H1 (cell line): ENCODE measurements at regions not wholly inside any gene's neighbourhood (a gene's known extent, or its start where the extent isn't known, plus 50 kb on each side); places are given as distances from the start of the nearest gene placed in this dataset.

Experiments
- CTCF ChIA-PET: fragments of 300-600 bp; sonication (Branson Sonifier 250); formaldehyde crosslinking; loops from one replicate; lab custom pipeline; 2021; ENCODE audit not compliant: partially characterized antibody; lab: Charles Lee
- POLR2A ChIA-PET: fragments of 300-600 bp; sonication (Branson Sonifier 250); formaldehyde crosslinking; loops from one replicate; lab custom pipeline; 2021; ENCODE audit warnings: inconsistent platforms; ENCODE audit not compliant: partially characterized antibody; lab: Charles Lee
- DNase-seq, 2 experiments: peaks; one replicate each; pipeline versions ENCODE4 v3.0.0 to v3.0.0-alpha.2; 2010 to 2022; ENCODE audit warnings: low spot score in 2 of 2, low read depth in 1 of 2, mixed read lengths in 1 of 2
- FAIRE-seq: peaks from 2 replicates; lab custom pipeline; 2011; peaks lifted over from hg19 to GRCh38; lab: Jason Lieb, UNC
- H2AFZ ChIP-seq: 2 replicates; pipeline ENCODE4 v1.8.1; 2012; ENCODE audit warnings: low read length, inconsistent platforms
- H2AK5ac ChIP-seq: 2 replicates; pipeline ENCODE4 v1.6.1; 2013; ENCODE audit warnings: low read depth, low read length
- H2BK120ac ChIP-seq: replicated peaks from 2 replicates; pipeline ENCODE3; 2013; ENCODE audit warnings: low read depth, low read length, inconsistent platforms
- H2BK12ac ChIP-seq: 2 replicates; pipeline ENCODE4 v1.6.1; 2013; ENCODE audit warnings: low read depth, low read length
- H2BK15ac ChIP-seq: 2 replicates; pipeline ENCODE4 v1.6.1; 2013; ENCODE audit warnings: low read length
- H2BK20ac ChIP-seq: 2 replicates; pipeline ENCODE4 v1.6.1; 2013; ENCODE audit warnings: low read length
- H2BK5ac ChIP-seq: 2 replicates; pipeline ENCODE4 v1.6.1; 2013; ENCODE audit warnings: low read depth, low read length
- H3K14ac ChIP-seq: 2 replicates; pipeline ENCODE4 v1.6.1; 2013; ENCODE audit warnings: inconsistent platforms; ENCODE audit not compliant: insufficient read length
- H3K18ac ChIP-seq: 2 replicates; pipeline ENCODE4 v1.6.1; 2013; ENCODE audit warnings: low read length; ENCODE audit errors: extremely low read depth
- H3K23ac ChIP-seq: 2 replicates; pipeline ENCODE4 v1.6.1; 2013; ENCODE audit warnings: inconsistent platforms; ENCODE audit not compliant: insufficient read length
- H3K23me2 ChIP-seq: 2 replicates; pipeline ENCODE4 v1.6.1; 2013; ENCODE audit warnings: low read depth, low read length
- H3K27ac ChIP-seq: 2 replicates; pipeline ENCODE4 v1.6.1; 2011; ENCODE audit warnings: low read depth, low read length, inconsistent platforms
- H3K27me3 ChIP-seq, 4 experiments: replicated peaks in 1 of 4; 1 replicate in 1 of 4; 2 replicates in 3 of 4; pipeline versions ENCODE4 v1.6.1 to v1.8.1; 2011 to 2013; ENCODE audit warnings: low read length in 3 of 4, mild to moderate bottlenecking in 3 of 4, inconsistent platforms in 2 of 4, mixed read lengths in 2 of 4, moderate library complexity in 1 of 4; ENCODE audit not compliant: control insufficient read depth in 3 of 4, insufficient read depth in 3 of 4; ENCODE audit errors: extremely low read depth in 1 of 4
- H3K36me3 ChIP-seq, 4 experiments: 2 replicates each; pipeline versions ENCODE4 v1.6.1 to v1.8.1; 2011 to 2013; ENCODE audit warnings: mild to moderate bottlenecking in 4 of 4, low read length in 3 of 4, moderate library complexity in 2 of 4, control low read depth in 1 of 4, inconsistent platforms in 1 of 4; ENCODE audit not compliant: insufficient read depth in 4 of 4, control insufficient read depth in 2 of 4
- H3K4ac ChIP-seq: replicated peaks from 2 replicates; pipeline ENCODE3; 2013; ENCODE audit warnings: low read length, low read depth, mixed read lengths, inconsistent platforms; ENCODE audit not compliant: insufficient read length
- H3K4me1 ChIP-seq, 4 experiments: replicated peaks in 1 of 4; 1 replicate in 1 of 4; 2 replicates in 3 of 4; pipeline versions ENCODE4 v1.6.1 to v1.8.1; 2011 to 2013; ENCODE audit warnings: low read length in 3 of 4, inconsistent platforms in 2 of 4, mixed read lengths in 1 of 4; ENCODE audit not compliant: insufficient read depth in 4 of 4, control insufficient read depth in 3 of 4
- H3K4me2 ChIP-seq, 2 experiments: 2 replicates each; pipeline versions ENCODE4 v1.6.1 to v1.8.1; 2011 to 2013; ENCODE audit warnings: low read depth in 2 of 2, low read length in 2 of 2, control low read depth in 1 of 2, inconsistent platforms in 1 of 2, mild to moderate bottlenecking in 1 of 2; ENCODE audit not compliant: insufficient read depth in 1 of 2
- H3K4me3 ChIP-seq, 4 experiments: fragments of 200-600, 300-600 bp in 1 of 4; sonication (generic), shearing (Covaris generic), sonication (Bioruptor Twin) in 1 of 4; 2 replicates each; pipeline versions ENCODE4 v1.5.1 to v1.8.1; 2011 to 2016; ENCODE audit warnings: low read length in 4 of 4, low read depth in 3 of 4, control low read depth in 2 of 4, inconsistent platforms in 2 of 4, mild to moderate bottlenecking in 2 of 4, mixed read lengths in 1 of 4, moderate library complexity in 1 of 4; ENCODE audit not compliant: insufficient read depth in 2 of 4; ENCODE audit errors: extremely low read depth in 1 of 4
- H3K56ac ChIP-seq: replicated peaks from 2 replicates; pipeline ENCODE3; 2013; ENCODE audit warnings: low read depth, mild to moderate bottlenecking, mixed read lengths, low read length, inconsistent platforms; ENCODE audit not compliant: insufficient read length
- H3K79me1 ChIP-seq: 2 replicates; pipeline ENCODE4 v1.6.1; 2013; ENCODE audit warnings: low read depth, low read length, control low read depth
- H3K79me2 ChIP-seq, 2 experiments: 2 replicates each; pipeline versions ENCODE4 v1.6.1 to v1.8.1; 2012 to 2013; ENCODE audit warnings: low read length in 2 of 2, mild to moderate bottlenecking in 2 of 2, inconsistent platforms in 1 of 2; ENCODE audit not compliant: insufficient read depth in 2 of 2, control insufficient read depth in 1 of 2
- H3K9ac ChIP-seq, 4 experiments: replicated peaks in 1 of 4; 1 replicate in 1 of 4; 2 replicates in 3 of 4; pipeline versions ENCODE4 v1.6.1 to v1.8.1; 2011 to 2013; ENCODE audit warnings: low read depth in 3 of 4, low read length in 3 of 4, control low read depth in 2 of 4, mild to moderate bottlenecking in 2 of 4, moderate library complexity in 2 of 4, inconsistent platforms in 1 of 4; ENCODE audit errors: extremely low read depth in 1 of 4
- H3K9me3 ChIP-seq, 2 experiments: 2 replicates each; pipeline versions ENCODE4 v1.6.1 to v1.8.1; 2012 to 2013; ENCODE audit warnings: mild to moderate bottlenecking in 2 of 2, moderate library complexity in 2 of 2, control low read depth in 1 of 2, inconsistent platforms in 1 of 2, low read depth in 1 of 2, low read length in 1 of 2, mixed read lengths in 1 of 2; ENCODE audit not compliant: insufficient read depth in 2 of 2
- H4K20me1 ChIP-seq, 2 experiments: replicated peaks in 1 of 2; 2 replicates each; pipeline versions ENCODE3 to v1.8.1; 2011 to 2013; ENCODE audit warnings: inconsistent platforms in 2 of 2, low read length in 2 of 2, mild to moderate bottlenecking in 1 of 2; ENCODE audit not compliant: insufficient read depth in 2 of 2, control insufficient read depth in 1 of 2
- H4K5ac ChIP-seq: 2 replicates; pipeline ENCODE4 v1.6.1; 2013; ENCODE audit warnings: low read length, low read depth, mixed read lengths, inconsistent platforms; ENCODE audit not compliant: insufficient read length
- H4K8ac ChIP-seq: 2 replicates; pipeline ENCODE4 v1.8.0; 2013; ENCODE audit warnings: mild to moderate bottlenecking, moderate library complexity, low read length, inconsistent platforms; ENCODE audit not compliant: insufficient read depth; ENCODE audit errors: extremely low read depth
- H4K91ac ChIP-seq: replicated peaks from 2 replicates; pipeline ENCODE3; 2013; ENCODE audit warnings: low read length, mixed read lengths, inconsistent platforms; ENCODE audit not compliant: insufficient read length
- ASH2L ChIP-seq: fragments of 200-600, 300-600 bp; sonication (generic); IDR thresholded peaks from one replicate; pipeline ENCODE4 v1.7.1; 2017; ENCODE audit warnings: low read length
- CHD2 ChIP-seq: IDR thresholded peaks from 2 replicates; pipeline ENCODE4 v1.6.1; 2012; ENCODE audit warnings: low read length, improper control_type of control experiment
- EGR1 ChIP-seq: IDR thresholded peaks from 2 replicates; pipeline ENCODE4 v1.6.1; 2011; ENCODE audit warnings: low read depth, low read length, borderline replicate concordance
- EP300 ChIP-seq, 2 experiments: IDR thresholded peaks; 1 replicate in 1 of 2; 2 replicates in 1 of 2; pipeline ENCODE4 v1.6.1; 2011 to 2012; ENCODE audit warnings: low read depth in 2 of 2, low read length in 2 of 2, mild to moderate bottlenecking in 2 of 2, borderline replicate concordance in 1 of 2, inconsistent platforms in 1 of 2, moderate library complexity in 1 of 2
- KDM1A ChIP-seq: fragments of 200-600, 300-600 bp; sonication (generic); IDR thresholded peaks from 2 replicates; pipeline ENCODE4 v1.7.1; 2016; ENCODE audit warnings: mild to moderate bottlenecking, low read length, borderline replicate concordance
- SP2 ChIP-seq: IDR thresholded peaks from 2 replicates; pipeline ENCODE4 v1.6.1; 2012; ENCODE audit warnings: mild to moderate bottlenecking, low read length, inconsistent platforms
- TCF12 ChIP-seq: IDR thresholded peaks from 2 replicates; pipeline ENCODE4 v1.6.1; 2011; ENCODE audit warnings: low read depth, mild to moderate bottlenecking, low read length
- TEAD4 ChIP-seq: IDR thresholded peaks from 2 replicates; pipeline ENCODE4 v1.6.1; 2012; ENCODE audit warnings: low read depth, low read length, inconsistent platforms, mixed read lengths
- WGBS, 2 experiments: shearing (Covaris generic) in 1 of 2; methylation state at CpG; one replicate each; pipeline versions ENCODE4 v1.1.6 to v1.1.7; 2013 to 2015; ENCODE audit warnings: low lambda C conversion rate in 2 of 2, mixed read lengths in 2 of 2, inconsistent platforms in 1 of 2, low coverage in 1 of 2, missing lambda C conversion rate in 1 of 2; ENCODE audit not compliant: insufficient replicate concordance in 2 of 2, insufficient coverage in 1 of 2, insufficient read length in 1 of 2; ENCODE audit errors: extremely low coverage in 1 of 2, missing lambda C conversion rate in 1 of 2; 5-methylcytosine and 5-hydroxymethylcytosine counted together

GRCh38 chr6:30832864-30833263, 51.5 kb upstream of the DDR1 start:
- no peak overlapping the region for H3K4me3 ChIP-seq
- ChIA-PET CTCF (interaction anchor here (1.1 to 23.9 kb wide), 5 partner anchors 6 to 129 kb away, joined by 3 to 610 read pairs (median 220); partner anchors contain the start of genes DDR1, GTF2H4 and VARS2), POLR2A (interaction anchor here (1.0 to 27.8 kb wide), 3 partner anchors 10 to 49 kb away, joined by 3 to 452 read pairs (median 206); partner anchors contain the start of gene DDR1)
- 96% methylated on average over 5 of the region's 5 CpGs; no CpG with 5 or more reads in 1 of the 2 experiments for WGBS, 2 experiments
- no peaks in the 10 kb centered on the region for H4K20me1 ChIP-seq
- TF ChIP-seq SP2 (no peak), TEAD4 (no peak), KDM1A (no peak), TCF12 (no peak), EGR1 (no peak), EP300 (IDR thresholded peaks at IDR 0.05; ENCODE audit: borderline replicate concordance in 1 of 2, low read depth in 2 of 2, low read length in 2 of 2) (no peak), ASH2L (no peak), CHD2 (no peak)
- H3K56ac ChIP-seq, result no peak overlapping the region
- no peak overlapping the region for H4K91ac ChIP-seq
- H4K8ac ChIP-seq, result no peak overlapping the region
- no peak overlapping the region for H3K14ac ChIP-seq
- no peaks in the 10 kb centered on the region for H3K79me2 ChIP-seq
- H3K4ac ChIP-seq, result no peak overlapping the region
- H2AK5ac ChIP-seq, result no peak overlapping the region
- peaks cover 3 to 6% of the 10 kb centered on the region in 2 experiments; a peak in 2 of 4 replicates for H3K9me3 ChIP-seq
- H3K27ac ChIP-seq, result no peak overlapping the region
- no peak overlapping the region for H3K9ac ChIP-seq
- no peaks in the 10 kb centered on the region for H3K79me1 ChIP-seq
- 0 out of 2 replicates have a peak overlapping the region, but pooled peaks have one; percentile 57 for H2BK20ac ChIP-seq
- H3K23me2 ChIP-seq, result no peaks in the 10 kb centered on the region
- peaks cover 0 to 5% (median 1%) of the 10 kb centered on the region in 4 experiments; a peak in 3 of 8 replicates for H3K36me3 ChIP-seq
- no peaks in the 10 kb centered on the region for H3K27me3 ChIP-seq
- H4K5ac ChIP-seq, result no peak overlapping the region
- FAIRE-seq (no peak), DNase-seq (no peak)
- no peak overlapping the region for H2BK5ac ChIP-seq
- H3K23ac ChIP-seq, result no peak overlapping the region
- no peak overlapping the region for H2AFZ ChIP-seq
- 0 out of 2 replicates have a peak overlapping the region, but pooled peaks have one; percentile 50 for H2BK12ac ChIP-seq
- peaks cover 0 to 12% (median 3%) of the 10 kb centered on the region in 4 experiments; a peak in 4 of 7 replicates for H3K4me1 ChIP-seq
- H3K4me2 ChIP-seq, result no peak overlapping the region
- no peak overlapping the region for H2BK120ac ChIP-seq
- no peak overlapping the region for H2BK15ac ChIP-seq
- H3K18ac ChIP-seq, result no peak overlapping the region
